ENCODE measurements at regions not wholly inside any gene's neighbourhood (a gene's known extent, or its start where the extent isn't known, plus 50 kb on each side); places are given as distances from the start of the nearest gene placed in this dataset.

DNA sequence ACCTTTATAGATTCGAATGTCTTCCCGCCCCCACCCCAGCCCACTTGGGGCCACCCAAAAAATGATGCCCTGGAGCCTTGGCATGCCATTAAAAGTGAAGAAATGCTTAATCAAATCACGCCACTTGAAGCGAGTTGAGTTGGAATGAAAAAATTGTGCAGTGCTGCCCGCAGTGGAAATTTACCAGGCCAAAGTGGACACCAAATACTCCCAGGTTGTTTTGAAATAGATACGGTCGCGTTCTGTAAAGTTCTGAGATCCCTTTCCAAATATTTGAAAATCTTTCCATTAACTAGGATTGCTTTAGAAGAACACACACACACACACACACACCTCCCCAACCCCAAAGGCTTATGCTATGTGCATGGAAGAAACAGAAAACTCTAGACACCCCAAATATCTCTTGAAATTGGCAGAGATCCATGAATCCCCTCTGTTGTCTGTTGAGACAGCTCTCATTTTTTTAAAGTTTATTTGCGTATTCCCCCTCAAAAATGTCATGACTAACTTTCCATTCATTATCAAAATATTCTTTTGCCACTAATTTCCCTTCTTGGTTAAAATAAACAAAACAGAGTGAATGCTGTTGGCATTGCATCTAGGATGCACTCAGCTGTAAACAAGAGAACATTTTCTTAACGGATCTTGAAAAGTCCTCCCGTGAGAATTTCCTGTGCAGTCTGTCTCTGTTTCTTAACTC is 142.3 kb upstream of the KCNE2 start:
- H3K9me3 ChIP-seq: no peaks in the 10 kb centered on the region
- no peak for DNase-seq (ENCODE audit: low spot score in 2 of 2)
- peaks cover 3% of the 10 kb centered on the region for H3K27me3 ChIP-seq
- no peak overlapping the region for H3K27ac ChIP-seq
- H3K36me3 ChIP-seq: no peaks in the 10 kb centered on the region
- WGBS: 79% methylated on average over 11 of the region's 11 CpGs
- no peaks in the 10 kb centered on the region for H3K4me1 ChIP-seq
- H3K4me3 ChIP-seq: no peak overlapping the region
- TF ChIP-seq, protein P1, sequence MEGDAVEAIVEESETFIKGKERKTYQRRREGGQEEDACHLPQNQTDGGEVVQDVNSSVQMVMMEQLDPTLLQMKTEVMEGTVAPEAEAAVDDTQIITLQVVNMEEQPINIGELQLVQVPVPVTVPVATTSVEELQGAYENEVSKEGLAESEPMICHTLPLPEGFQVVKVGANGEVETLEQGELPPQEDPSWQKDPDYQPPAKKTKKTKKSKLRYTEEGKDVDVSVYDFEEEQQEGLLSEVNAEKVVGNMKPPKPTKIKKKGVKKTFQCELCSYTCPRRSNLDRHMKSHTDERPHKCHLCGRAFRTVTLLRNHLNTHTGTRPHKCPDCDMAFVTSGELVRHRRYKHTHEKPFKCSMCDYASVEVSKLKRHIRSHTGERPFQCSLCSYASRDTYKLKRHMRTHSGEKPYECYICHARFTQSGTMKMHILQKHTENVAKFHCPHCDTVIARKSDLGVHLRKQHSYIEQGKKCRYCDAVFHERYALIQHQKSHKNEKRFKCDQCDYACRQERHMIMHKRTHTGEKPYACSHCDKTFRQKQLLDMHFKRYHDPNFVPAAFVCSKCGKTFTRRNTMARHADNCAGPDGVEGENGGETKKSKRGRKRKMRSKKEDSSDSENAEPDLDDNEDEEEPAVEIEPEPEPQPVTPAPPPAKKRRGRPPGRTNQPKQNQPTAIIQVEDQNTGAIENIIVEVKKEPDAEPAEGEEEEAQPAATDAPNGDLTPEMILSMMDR (IDR thresholded peaks at IDR 0.05): no peak
- TF ChIP-seq POLR2AphosphoS5 (IDR thresholded peaks at IDR 0.05) (no peak), EP300 (IDR thresholded peaks at IDR 0.05) (no peak), POLR2A (IDR thresholded peaks at IDR 0.05) (no peak)

DNA sequence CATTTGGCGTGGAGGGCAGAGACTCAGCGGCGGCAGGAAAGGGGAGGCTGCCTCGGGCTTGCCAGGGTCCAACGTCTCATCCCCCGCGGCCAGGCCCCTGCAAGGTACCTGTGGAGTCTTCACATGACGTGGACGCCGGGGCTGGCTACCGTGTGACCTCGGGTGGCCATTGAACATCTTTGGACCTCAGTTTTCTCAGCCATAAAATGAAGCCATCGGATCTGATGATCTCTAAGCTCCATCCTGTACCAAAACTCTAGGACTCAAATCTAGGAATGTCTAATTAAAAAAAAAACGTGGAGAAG is 141.8 kb upstream of the KCNE2 start:
- no peak overlapping the region for H3K27ac ChIP-seq
- no peak for DNase-seq (ENCODE audit: low spot score in 2 of 2)
- H3K9me3 ChIP-seq: no peaks in the 10 kb centered on the region
- no peaks in the 10 kb centered on the region for H3K36me3 ChIP-seq
- H3K27me3 ChIP-seq: peaks cover 3% of the 10 kb centered on the region
- WGBS: 90% methylated on average over 14 of the region's 14 CpGs
- no peaks in the 10 kb centered on the region for H3K4me1 ChIP-seq
- TF ChIP-seq EP300 (IDR thresholded peaks at IDR 0.05) (no peak), POLR2AphosphoS5 (IDR thresholded peaks at IDR 0.05) (no peak), POLR2A (IDR thresholded peaks at IDR 0.05) (no peak)
- TF ChIP-seq, protein P1 (IDR thresholded peaks at IDR 0.05): no peak
- no peak overlapping the region for H3K4me3 ChIP-seq

DNA sequence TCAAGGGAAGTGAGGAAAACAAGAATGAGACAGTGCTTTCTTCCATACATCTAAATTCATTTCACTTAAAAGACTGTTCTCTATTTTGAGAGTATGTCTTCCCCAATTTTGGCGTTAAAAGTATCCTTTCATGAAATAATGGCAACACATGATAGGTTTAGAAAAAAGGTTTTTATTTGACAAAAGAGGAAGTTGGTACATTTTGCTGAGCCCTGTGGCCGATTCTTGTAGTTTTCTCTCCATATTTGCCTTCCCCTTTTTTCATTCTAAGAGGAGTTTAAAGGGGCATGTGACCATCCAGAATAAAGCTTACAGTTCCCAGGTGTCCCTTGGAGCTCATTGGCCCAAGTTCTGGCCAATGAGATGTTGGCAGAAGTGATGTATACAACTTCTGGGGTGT is 140.4 kb upstream of the KCNE2 start:
- Histone ChIP-seq H3K4me1 (no peaks in the 10 kb centered on the region), H3K36me3 (no peaks in the 10 kb centered on the region), H3K27me3 (peaks cover 3% of the 10 kb centered on the region), H3K4me3 (no peak overlapping the region), H3K9me3 (no peaks in the 10 kb centered on the region), H3K27ac (no peak overlapping the region)
- TF ChIP-seq POLR2A (IDR thresholded peaks at IDR 0.05) (no peak), EP300 (IDR thresholded peaks at IDR 0.05) (no peak), POLR2AphosphoS5 (IDR thresholded peaks at IDR 0.05) (no peak)
- TF ChIP-seq, protein P1 (IDR thresholded peaks at IDR 0.05): no peak
- DNase-seq (ENCODE audit: low spot score in 2 of 2): no peak
- WGBS: 85% methylated on average over 2 of the region's 2 CpGs

DNA sequence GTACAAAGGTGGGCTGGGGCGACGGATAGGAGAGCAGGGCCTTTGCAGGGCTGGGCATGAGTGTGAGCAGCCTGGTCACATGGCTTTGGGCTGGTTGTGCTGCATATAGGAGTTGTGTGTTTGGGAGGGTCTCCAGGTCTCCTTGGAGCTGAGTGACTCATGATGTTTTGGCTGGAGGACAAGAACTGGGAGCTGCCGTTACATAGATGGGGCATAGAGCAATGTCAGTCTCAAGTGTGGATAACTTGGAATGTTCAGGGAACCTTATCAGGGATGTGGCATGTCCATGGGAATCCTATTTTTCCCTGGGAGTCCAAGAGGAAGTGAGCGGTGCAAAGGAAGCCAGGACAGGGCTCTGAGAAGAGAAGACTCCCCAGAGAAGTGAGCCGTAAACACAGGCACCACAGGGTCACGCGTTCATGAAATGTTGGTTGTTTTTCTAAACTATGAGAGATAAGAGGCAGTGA is 136.4 kb upstream of the KCNE2 start:
- no peak overlapping the region for H3K27ac ChIP-seq
- TF ChIP-seq EP300 (IDR thresholded peaks at IDR 0.05) (no peak), POLR2AphosphoS5 (IDR thresholded peaks at IDR 0.05) (no peak), POLR2A (IDR thresholded peaks at IDR 0.05) (no peak)
- TF ChIP-seq, protein P1 (IDR thresholded peaks at IDR 0.05): no peak
- no peak for DNase-seq (ENCODE audit: low spot score in 2 of 2)
- no peaks in the 10 kb centered on the region for H3K4me1 ChIP-seq
- WGBS: 76% methylated on average over 7 of the region's 7 CpGs
- no peak overlapping the region for H3K4me3 ChIP-seq
- no peaks in the 10 kb centered on the region for H3K9me3 ChIP-seq
- H3K27me3 ChIP-seq: no peaks in the 10 kb centered on the region
- H3K36me3 ChIP-seq: no peaks in the 10 kb centered on the region

DNA sequence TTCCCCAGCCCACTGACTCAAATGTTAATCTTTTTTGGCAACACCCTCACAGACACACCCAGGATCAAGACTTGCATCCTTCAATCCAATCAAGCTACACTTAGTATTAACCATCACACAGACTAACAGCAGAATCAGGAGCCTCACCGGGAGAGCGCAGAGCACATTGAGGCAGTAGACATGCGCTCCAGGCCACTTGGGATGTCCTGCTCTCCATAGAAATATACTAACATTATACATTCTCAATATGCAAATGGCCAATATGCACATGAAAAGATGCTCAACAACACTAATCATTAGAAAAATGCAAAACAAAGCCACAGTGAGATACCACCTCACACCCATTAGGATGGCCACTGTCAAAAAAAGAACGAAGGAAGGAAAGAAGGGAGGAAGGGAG is 135.0 kb upstream of the KCNE2 start:
- Histone ChIP-seq H3K4me3 (no peak overlapping the region), H3K4me1 (no peaks in the 10 kb centered on the region), H3K36me3 (no peaks in the 10 kb centered on the region), H3K9me3 (no peaks in the 10 kb centered on the region), H3K27ac (no peak overlapping the region), H3K27me3 (no peaks in the 10 kb centered on the region)
- no peak for TF ChIP-seq EP300 (IDR thresholded peaks at IDR 0.05)
- no peak for TF ChIP-seq POLR2A (IDR thresholded peaks at IDR 0.05)
- TF ChIP-seq, protein P1 (IDR thresholded peaks at IDR 0.05): no peak
- no peak for TF ChIP-seq POLR2AphosphoS5 (IDR thresholded peaks at IDR 0.05)
- 89% methylated on average over 4 of the region's 4 CpGs for WGBS
- no peak for DNase-seq (ENCODE audit: low spot score in 2 of 2)
